VCaP (cell line): ENCODE measurements at regions not wholly inside any gene's neighbourhood (a gene's known extent, or its start where the extent isn't known, plus 50 kb on each side); places are given as distances from the start of the nearest gene placed in this dataset.

Source experiments
- H3K27ac ChIP-seq: fragments of 450-650 bp; 2 replicates; pipeline ENCODE4 v1.5.1; 2017
- TF ChIP-seq, protein P1 (sequence below): fragments of 450-650 bp; conservative IDR thresholded peaks from 2 replicates; pipeline ENCODE4 v1.5.1; 2017; ENCODE audit warnings: mild to moderate bottlenecking, moderate library complexity

DNA sequence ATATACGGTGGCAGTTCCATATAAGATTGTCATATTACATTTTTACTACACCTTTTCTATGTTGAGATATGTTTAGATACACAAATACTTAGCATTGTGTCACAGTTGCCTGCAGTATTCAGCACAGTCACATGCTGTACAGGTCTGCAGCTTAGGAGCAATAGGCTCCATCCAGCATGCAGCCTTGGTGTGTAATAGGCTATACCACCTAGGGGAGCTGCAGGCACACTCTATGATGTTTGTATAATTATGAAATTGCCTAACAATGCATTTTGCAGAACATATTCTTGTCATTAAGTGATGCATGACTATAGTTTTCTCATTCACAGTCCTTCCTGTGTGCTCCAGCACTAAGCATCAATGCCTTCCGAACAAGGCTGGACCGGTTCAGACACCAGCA lies 133.4 kb downstream of the NDUFA10 start:
- H3K27ac ChIP-seq: no peak overlapping the region
- TF ChIP-seq, protein P1, sequence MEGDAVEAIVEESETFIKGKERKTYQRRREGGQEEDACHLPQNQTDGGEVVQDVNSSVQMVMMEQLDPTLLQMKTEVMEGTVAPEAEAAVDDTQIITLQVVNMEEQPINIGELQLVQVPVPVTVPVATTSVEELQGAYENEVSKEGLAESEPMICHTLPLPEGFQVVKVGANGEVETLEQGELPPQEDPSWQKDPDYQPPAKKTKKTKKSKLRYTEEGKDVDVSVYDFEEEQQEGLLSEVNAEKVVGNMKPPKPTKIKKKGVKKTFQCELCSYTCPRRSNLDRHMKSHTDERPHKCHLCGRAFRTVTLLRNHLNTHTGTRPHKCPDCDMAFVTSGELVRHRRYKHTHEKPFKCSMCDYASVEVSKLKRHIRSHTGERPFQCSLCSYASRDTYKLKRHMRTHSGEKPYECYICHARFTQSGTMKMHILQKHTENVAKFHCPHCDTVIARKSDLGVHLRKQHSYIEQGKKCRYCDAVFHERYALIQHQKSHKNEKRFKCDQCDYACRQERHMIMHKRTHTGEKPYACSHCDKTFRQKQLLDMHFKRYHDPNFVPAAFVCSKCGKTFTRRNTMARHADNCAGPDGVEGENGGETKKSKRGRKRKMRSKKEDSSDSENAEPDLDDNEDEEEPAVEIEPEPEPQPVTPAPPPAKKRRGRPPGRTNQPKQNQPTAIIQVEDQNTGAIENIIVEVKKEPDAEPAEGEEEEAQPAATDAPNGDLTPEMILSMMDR: no peak

DNA sequence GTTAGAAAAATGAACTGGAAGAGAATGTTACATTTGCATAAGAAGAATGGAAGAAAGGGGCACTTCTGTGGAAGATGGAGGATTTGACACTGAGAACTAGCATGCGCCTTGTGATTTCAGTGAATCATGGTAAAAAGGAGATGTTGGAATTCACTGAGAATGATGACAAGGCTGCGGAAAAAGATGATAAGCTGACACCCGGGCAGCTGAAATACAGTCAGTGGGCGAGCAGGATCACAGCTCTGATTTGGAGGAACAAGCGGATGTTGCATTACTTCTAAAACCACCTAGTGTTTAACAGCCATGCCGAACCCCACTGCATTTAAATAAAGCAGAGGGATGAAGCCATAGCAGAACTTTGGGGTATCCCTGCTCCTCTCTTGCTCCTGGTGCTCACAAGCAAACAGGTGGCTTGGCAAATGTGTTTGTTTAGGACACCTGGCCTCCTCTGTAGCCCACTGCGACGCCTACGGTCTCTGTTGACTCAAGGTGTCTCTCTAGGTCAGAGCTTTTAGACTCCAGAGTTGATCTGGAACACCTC lies 134.9 kb downstream of the NDUFA10 start:
- TF ChIP-seq, protein P1: no peak
- no peak overlapping the region for H3K27ac ChIP-seq

DNA sequence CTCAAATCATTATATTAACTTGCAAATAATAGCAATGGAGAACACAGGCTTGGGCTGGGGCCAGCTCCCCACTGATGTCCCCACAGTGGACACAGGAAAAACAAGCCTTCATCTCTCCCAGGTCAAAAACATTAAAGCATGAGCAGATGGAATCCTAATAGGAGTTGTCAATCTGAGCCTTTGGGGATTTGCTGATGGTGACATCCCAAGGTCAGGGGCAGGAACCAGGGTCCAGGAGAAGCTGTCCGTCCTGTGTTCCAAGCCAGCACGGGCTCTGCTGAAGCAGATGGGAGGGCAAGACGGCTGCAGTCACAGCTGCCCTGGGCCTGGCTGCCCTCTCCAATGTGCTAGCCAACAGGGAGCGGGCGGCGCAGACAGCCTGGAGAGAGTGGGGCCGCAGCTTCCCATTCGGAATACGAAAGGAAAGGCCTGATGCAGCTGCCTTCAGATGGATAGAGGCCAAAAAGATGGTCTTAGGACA lies 135.5 kb downstream of the NDUFA10 start:
- H3K27ac ChIP-seq: no peak overlapping the region
- TF ChIP-seq, protein P1: no peak

DNA sequence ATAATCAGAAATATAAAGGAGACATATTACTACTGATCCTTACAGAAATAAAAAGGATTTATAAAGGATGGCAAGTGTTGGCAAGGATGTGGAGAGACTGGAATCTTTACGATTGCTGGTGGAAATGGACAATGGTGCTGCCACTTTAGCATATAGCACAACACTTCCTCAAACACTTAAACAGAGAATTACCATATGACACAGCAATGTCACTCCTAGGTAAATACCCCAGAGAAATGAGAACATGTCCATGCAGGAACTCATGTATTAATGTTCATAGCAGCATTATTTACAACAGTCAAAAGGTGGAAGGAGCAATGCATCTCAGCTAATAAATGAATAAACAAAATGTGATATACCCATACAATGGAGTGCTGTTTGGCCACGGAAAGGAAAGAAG lies 137.5 kb downstream of the NDUFA10 start:
- TF ChIP-seq, protein P1: no peak
- no peak overlapping the region for H3K27ac ChIP-seq

DNA sequence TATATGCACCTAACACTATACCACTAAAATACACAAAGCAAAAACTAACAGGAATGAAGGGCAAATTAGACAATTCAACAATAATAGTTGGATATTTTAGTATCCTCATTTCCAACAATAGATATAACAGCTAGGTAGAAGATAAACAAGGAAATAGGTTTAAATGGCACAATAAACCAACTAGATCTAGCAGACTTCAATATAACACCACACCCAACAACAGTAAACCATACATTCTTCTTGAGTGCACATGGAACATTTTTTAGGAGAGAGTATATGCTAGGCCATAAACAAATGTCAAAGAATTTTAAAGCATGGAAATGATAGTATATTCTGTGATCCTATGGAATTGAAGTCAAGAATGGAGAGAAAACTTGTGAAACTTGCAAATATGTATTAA lies 138.4 kb downstream of the NDUFA10 start:
- H3K27ac ChIP-seq: no peak overlapping the region
- TF ChIP-seq, protein P1: no peak

DNA sequence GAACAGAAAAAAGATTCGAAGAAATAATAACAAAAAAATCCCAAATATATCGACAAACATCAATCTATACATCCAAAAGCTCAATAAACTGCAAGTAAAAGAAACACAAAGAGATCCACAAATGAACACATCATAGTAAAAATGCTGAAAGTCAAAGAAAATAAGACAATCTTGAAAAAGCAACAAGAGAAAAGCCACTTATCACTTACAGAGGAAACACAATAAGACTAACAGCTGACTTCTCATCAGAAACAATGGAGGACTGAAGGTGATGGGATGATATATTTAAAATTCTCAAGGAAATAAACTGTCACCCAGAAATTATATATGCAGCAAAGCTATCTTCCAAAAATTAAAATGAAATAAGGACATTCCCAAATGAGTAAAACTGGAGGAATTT lies 140.3 kb downstream of the NDUFA10 start:
- no peak overlapping the region for H3K27ac ChIP-seq
- TF ChIP-seq, protein P1: no peak

DNA sequence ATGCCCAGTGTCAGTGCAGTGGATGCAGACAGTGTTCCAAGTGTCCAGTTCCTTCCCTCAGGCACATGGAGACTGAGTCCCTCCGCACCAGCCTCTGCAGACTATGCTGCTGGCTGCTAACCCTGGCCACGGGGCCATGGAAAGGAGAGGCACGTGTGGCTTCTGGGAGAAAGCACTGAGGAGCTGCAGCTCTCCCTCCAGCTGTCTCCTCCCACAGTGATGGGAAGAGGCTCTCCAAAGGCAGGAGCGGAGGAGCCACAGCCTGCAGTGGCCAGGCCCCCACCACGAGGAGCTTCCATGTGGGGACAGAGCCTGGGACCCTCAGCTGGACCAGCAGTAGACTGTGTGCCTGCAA lies 141.1 kb downstream of the NDUFA10 start:
- TF ChIP-seq, protein P1: no peak
- no peak overlapping the region for H3K27ac ChIP-seq
